ENCODE measurements at regions not wholly inside any gene's neighbourhood (a gene's known extent, or its start where the extent isn't known, plus 50 kb on each side); places are given as distances from the start of the nearest gene placed in this dataset.

DNA sequence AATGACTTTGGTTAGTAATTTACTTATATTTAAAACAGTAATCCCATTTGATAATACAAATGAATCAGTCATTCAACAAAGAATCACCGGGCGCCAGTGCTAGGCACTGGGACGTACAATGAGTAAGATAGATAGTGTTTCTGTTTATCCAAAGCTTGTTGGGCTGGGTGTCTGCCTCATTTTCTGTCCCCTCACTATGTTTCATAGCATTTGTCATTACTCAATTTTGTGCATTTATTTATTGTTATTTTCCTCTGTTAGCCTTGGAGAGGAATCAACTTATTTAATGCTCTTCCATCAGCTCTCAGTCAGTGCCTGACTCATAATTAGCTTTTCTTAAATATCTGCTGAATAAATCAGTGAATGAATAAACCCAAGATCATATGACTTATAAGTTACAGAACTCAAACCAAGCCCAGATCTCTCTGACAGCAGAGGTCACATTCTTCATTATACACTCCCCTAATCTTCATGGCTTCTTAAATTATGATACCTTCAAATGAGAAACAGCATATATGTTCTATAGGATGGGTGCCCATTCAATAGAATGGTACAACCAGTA is 86.2 kb downstream of the TSPAN8 start:
- no peak overlapping the region for H3K4me3 ChIP-seq
- TF ChIP-seq, protein P1, sequence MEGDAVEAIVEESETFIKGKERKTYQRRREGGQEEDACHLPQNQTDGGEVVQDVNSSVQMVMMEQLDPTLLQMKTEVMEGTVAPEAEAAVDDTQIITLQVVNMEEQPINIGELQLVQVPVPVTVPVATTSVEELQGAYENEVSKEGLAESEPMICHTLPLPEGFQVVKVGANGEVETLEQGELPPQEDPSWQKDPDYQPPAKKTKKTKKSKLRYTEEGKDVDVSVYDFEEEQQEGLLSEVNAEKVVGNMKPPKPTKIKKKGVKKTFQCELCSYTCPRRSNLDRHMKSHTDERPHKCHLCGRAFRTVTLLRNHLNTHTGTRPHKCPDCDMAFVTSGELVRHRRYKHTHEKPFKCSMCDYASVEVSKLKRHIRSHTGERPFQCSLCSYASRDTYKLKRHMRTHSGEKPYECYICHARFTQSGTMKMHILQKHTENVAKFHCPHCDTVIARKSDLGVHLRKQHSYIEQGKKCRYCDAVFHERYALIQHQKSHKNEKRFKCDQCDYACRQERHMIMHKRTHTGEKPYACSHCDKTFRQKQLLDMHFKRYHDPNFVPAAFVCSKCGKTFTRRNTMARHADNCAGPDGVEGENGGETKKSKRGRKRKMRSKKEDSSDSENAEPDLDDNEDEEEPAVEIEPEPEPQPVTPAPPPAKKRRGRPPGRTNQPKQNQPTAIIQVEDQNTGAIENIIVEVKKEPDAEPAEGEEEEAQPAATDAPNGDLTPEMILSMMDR (IDR thresholded peaks at IDR 0.05) = no peak
- TF ChIP-seq POLR2A (IDR thresholded peaks at IDR 0.05) = no peak
- H3K36me3 ChIP-seq = no peaks in the 10 kb centered on the region
- H3K27me3 ChIP-seq = no peaks in the 10 kb centered on the region
- no peak for DNase-seq
- no peaks in the 10 kb centered on the region for H3K4me1 ChIP-seq
- 84% methylated on average over 3 of the region's 3 CpGs for WGBS (ENCODE audit: insufficient coverage, low coverage, low lambda C conversion rate, missing lambda C conversion rate)
- intact Hi-C loops (cut with DNase I) = no loop called here
- H3K27ac ChIP-seq = no peak overlapping the region
- H3K9me3 ChIP-seq = no peaks in the 10 kb centered on the region
- no peak for ATAC-seq

DNA sequence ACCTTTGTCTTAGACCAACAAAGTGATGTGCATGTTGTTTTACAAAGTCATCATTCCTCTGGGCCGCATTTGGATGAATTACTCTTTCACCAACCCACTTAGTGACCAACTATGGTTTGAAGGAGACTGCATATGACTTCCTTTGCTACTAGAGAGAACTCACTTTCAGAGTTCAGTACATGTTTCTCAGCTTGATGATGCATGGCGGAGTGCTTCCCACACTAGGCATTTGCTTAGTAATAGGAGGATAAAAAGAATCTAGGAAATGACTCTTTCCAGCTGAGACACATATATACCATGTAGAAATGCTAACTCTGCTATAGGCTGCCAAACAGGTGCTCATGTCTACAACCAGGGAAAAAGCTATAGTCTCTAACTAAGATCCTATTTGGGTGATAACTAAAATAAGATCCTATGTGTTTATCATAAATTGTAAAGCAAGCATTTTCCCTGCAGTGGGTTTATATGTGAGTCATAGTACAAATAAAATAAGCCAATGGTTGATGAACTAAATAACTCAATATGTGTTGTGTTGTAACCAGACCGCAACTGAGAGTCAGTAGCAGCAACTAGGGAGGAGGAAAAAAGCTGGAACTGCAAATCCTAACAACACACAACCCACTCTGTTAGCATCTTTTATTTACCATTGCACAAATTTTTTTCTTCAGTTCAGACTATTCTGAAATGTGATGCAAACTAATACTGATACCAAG is 87.2 kb downstream of the TSPAN8 start:
- intact Hi-C loops (cut with DNase I) = no loop called here
- no peaks in the 10 kb centered on the region for H3K4me1 ChIP-seq
- no peaks in the 10 kb centered on the region for H3K27me3 ChIP-seq
- H3K4me3 ChIP-seq = no peak overlapping the region
- H3K9me3 ChIP-seq = no peaks in the 10 kb centered on the region
- TF ChIP-seq POLR2A (IDR thresholded peaks at IDR 0.05) = no peak
- no peak for ATAC-seq
- no peak overlapping the region for H3K27ac ChIP-seq
- WGBS (ENCODE audit: insufficient coverage, low coverage, low lambda C conversion rate, missing lambda C conversion rate) = 68% methylated on average over 3 of the region's 3 CpGs
- H3K36me3 ChIP-seq = no peaks in the 10 kb centered on the region
- DNase-seq = no peak

DNA sequence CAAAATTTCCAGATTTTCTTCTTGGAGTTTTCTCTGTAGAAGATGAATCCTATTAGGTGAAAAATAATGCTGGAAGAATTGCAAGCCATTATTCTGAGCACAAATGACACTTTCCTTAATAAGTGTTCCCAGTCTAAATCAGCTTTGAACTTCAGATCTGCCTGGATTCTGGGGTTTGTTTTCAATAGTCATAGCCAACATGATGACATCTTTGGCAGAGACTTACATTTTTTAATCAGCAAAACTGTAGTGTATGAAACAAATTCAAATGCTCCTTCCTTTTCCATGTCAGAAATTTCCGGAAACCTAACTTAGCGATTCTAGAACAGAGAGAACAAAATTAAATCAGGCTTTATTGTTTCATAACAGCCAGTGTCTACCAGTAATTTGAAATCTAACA is 88.5 kb downstream of the TSPAN8 start:
- intact Hi-C loops (cut with DNase I) = no loop called here

DNA sequence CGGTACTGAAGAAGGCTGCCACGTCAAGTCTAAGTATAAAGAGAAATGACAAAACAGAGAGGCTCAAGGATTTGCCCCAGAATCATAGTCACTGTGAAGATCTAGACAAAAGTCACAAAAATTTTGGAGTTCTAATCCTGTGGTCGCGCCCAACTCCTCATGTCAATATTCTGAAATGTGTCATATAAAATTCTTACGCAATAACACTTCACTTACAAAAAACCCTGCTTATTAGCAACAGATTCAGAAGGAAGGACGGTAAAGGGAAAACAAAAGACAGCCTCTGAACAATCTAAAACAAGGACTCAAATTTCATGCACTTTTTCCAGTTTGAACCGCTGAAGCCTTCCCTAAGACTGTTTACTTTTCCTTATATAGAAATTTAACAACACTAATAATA is 94.7 kb downstream of the TSPAN8 start:
- H3K4me3 ChIP-seq = no peak overlapping the region
- H3K9me3 ChIP-seq = no peaks in the 10 kb centered on the region
- no peak for DNase-seq
- H3K36me3 ChIP-seq = no peaks in the 10 kb centered on the region
- no peak for ATAC-seq
- no peaks in the 10 kb centered on the region for H3K27me3 ChIP-seq
- no peak for TF ChIP-seq POLR2A (IDR thresholded peaks at IDR 0.05)
- TF ChIP-seq, protein P1 (IDR thresholded peaks at IDR 0.05) = no peak
- no peaks in the 10 kb centered on the region for H3K4me1 ChIP-seq
- intact Hi-C loops (cut with DNase I) = no loop called here
- WGBS (ENCODE audit: insufficient coverage, low coverage, low lambda C conversion rate, missing lambda C conversion rate) = 65% methylated on average over 7 of the region's 7 CpGs
- no peak overlapping the region for H3K27ac ChIP-seq

More for the DNA sequence above, 88.5 kb downstream of the TSPAN8 start:
- Histone ChIP-seq H3K27ac (no peak overlapping the region), H3K4me3 (no peak overlapping the region), H3K9me3 (no peaks in the 10 kb centered on the region), H3K27me3 (no peaks in the 10 kb centered on the region), H3K4me1 (no peaks in the 10 kb centered on the region), H3K36me3 (no peaks in the 10 kb centered on the region)
- no peak for DNase-seq
- ATAC-seq = peak in 1 of 4 donors; percentile 37
- 60% methylated on average over 2 of the region's 2 CpGs for WGBS (ENCODE audit: insufficient coverage, low coverage, low lambda C conversion rate, missing lambda C conversion rate)
- TF ChIP-seq POLR2A (IDR thresholded peaks at IDR 0.05) = no peak
- TF ChIP-seq, protein P1 (IDR thresholded peaks at IDR 0.05) = no peak

DNA sequence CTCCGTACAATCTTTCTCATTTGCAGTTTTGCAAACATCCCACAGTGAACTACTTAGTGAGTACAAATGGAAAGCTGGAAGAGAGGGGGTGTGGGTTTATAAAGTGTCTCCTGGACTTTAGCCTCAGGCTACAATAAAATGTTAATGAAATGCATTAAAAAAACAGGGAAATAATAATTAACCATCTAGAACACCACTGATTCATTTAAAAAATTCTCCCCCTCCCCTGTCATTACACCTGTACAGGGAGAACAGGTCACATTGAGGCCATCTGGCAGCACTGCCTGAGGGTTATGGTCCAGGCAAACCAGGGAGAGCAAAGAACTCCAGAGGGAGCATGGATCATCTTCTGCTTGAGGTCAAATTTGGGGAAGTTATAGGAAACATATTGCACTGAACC is 96.3 kb downstream of the TSPAN8 start:
- ATAC-seq (no peak), DNase-seq (no peak)
- intact Hi-C loops (cut with DNase I) = no loop called here
- Histone ChIP-seq H3K36me3 (no peaks in the 10 kb centered on the region), H3K27me3 (no peaks in the 10 kb centered on the region), H3K9me3 (no peaks in the 10 kb centered on the region), H3K27ac (no peak overlapping the region), H3K4me3 (no peak overlapping the region), H3K4me1 (no peaks in the 10 kb centered on the region)
- TF ChIP-seq, protein P1 (IDR thresholded peaks at IDR 0.05) = no peak
- no peak for TF ChIP-seq POLR2A (IDR thresholded peaks at IDR 0.05)
- WGBS (ENCODE audit: insufficient coverage, low coverage, low lambda C conversion rate, missing lambda C conversion rate) = 63% methylated on average over 1 of the region's 1 CpG
